GM12878 (cell line): ENCODE measurements at regions not wholly inside any gene's neighbourhood (a gene's known extent, or its start where the extent isn't known, plus 50 kb on each side); places are given as distances from the start of the nearest gene placed in this dataset.

ENCODE experiments used
- ATAC-seq: fragments of 200-7000 bp; cut with Tn5 transposase; 3 replicates; pipeline ENCODE4 v1.9.1; 2020; ENCODE audit warnings: mild to moderate bottlenecking, moderate library complexity
- BruUV-seq: library from RNA; stranded (reverse); fragments of 400-500 nt; replicated peaks from 2 replicates; lab custom pipeline; 2021; lab: Mats Ljungman, UMichigan
- CTCF ChIA-PET: fragments of 300-600 bp; sonication (Branson Sonifier 250); formaldehyde crosslinking; extraction: SDS; loops from one replicate; lab custom pipeline; 2021; ENCODE audit warnings: inconsistent platforms; lab: Yijun Ruan, JAX
- POLR2A ChIA-PET: fragments of 350-600 bp; formaldehyde crosslinking; extraction: SDS; loops from one replicate; lab custom pipeline; 2021; ENCODE audit warnings: inconsistent platforms; lab: Charles Lee
- RAD21 ChIA-PET: fragments of 300-600 bp; sonication (Branson Sonifier 250); formaldehyde crosslinking; loops from one replicate; lab custom pipeline; 2023; ENCODE audit warnings: antibody characterized with exemption; ENCODE audit not compliant: unreplicated experiment; lab: Charles Lee
- SMC1A ChIA-PET: fragments of 300-600 bp; sonication (Branson Sonifier 250); formaldehyde crosslinking; loops from one replicate; lab custom pipeline; 2023; ENCODE audit not compliant: unreplicated experiment, uncharacterized antibody; lab: Charles Lee
- DNase-seq: peaks from one replicate; pipeline ENCODE4 v3.0.0-alpha.2; 2011; ENCODE audit warnings: low read depth, low spot score
- FAIRE-seq: peaks from 3 replicates; lab custom pipeline; 2011; peaks lifted over from hg19 to GRCh38; lab: Jason Lieb, UNC
- H2AFZ ChIP-seq: 2 replicates; pipeline ENCODE4 v1.6.0; 2011; ENCODE audit warnings: low read depth, low read length, control low read depth; ENCODE audit not compliant: control insufficient read depth
- H3K27ac ChIP-seq: 2 replicates; pipeline ENCODE4 v1.5.1; 2011; ENCODE audit warnings: control low read depth; ENCODE audit not compliant: control insufficient read depth, insufficient read depth
- H3K27me3 ChIP-seq, 2 experiments: replicated peaks in 1 of 2; 2 replicates each; pipeline versions ENCODE4 v1.6.0 to v1.6.1; 2011; ENCODE audit warnings: low read length in 1 of 2; ENCODE audit not compliant: control insufficient read depth in 2 of 2, insufficient read depth in 2 of 2
- H3K36me3 ChIP-seq, 2 experiments: 2 replicates each; pipeline ENCODE4 v1.5.1; 2011; ENCODE audit warnings: low read length in 1 of 2; ENCODE audit not compliant: control insufficient read depth in 2 of 2, insufficient read depth in 2 of 2
- H3K4me1 ChIP-seq: 2 replicates; pipeline ENCODE4 v1.6.1; 2011; ENCODE audit warnings: mild to moderate bottlenecking, low read length, moderate library complexity, mixed read lengths; ENCODE audit not compliant: control insufficient read depth, insufficient read depth
- H3K4me2 ChIP-seq: 2 replicates; pipeline ENCODE4 v1.6.0; 2011; ENCODE audit warnings: control low read depth; ENCODE audit not compliant: control insufficient read depth, insufficient read depth
- H3K4me3 ChIP-seq: fragments of 200-600 bp; sonication (generic); 2 replicates; pipeline ENCODE4 v1.5.1; 2016
- H3K79me2 ChIP-seq: 2 replicates; pipeline ENCODE4 v1.6.0; 2011; ENCODE audit warnings: low read length; ENCODE audit not compliant: control insufficient read depth, insufficient read depth
- H3K9ac ChIP-seq: 2 replicates; pipeline ENCODE4 v1.8.0; 2011; ENCODE audit warnings: low read length, control low read depth, mixed read lengths; ENCODE audit not compliant: control insufficient read depth, insufficient read depth
- H3K9me3 ChIP-seq: replicated peaks from 3 replicates; pipeline ENCODE4 v1.5.1; 2011; ENCODE audit warnings: mild to moderate bottlenecking, low read length; ENCODE audit not compliant: control insufficient read depth, insufficient read depth
- H4K20me1 ChIP-seq: 2 replicates; pipeline ENCODE4 v1.6.0; 2011; ENCODE audit not compliant: control insufficient read depth, insufficient read depth
- ATF3 ChIP-seq: IDR thresholded peaks from 2 replicates; pipeline ENCODE4 v1.6.1; 2011; ENCODE audit warnings: low read depth, mild to moderate bottlenecking, low read length, moderate library complexity, borderline replicate concordance; ENCODE audit errors: extremely low read depth
- BRCA1 ChIP-seq: IDR thresholded peaks from 2 replicates; pipeline ENCODE4 v1.6.1; 2011; ENCODE audit warnings: low read depth, low read length, improper control_type of control experiment
- IRF3 ChIP-seq: fragments of 450-650 bp; IDR thresholded peaks from 2 replicates; pipeline ENCODE4 v1.6.1; 2014; ENCODE audit warnings: mild to moderate bottlenecking
- MAX ChIP-seq: IDR thresholded peaks from 2 replicates; pipeline ENCODE4 v1.6.1; 2012; ENCODE audit warnings: low read depth, low read length, improper control_type of control experiment
- MEF2B ChIP-seq: fragments of 450-650 bp; IDR thresholded peaks from 2 replicates; pipeline ENCODE4 v1.6.1; 2018; ENCODE audit warnings: mild to moderate bottlenecking, moderate library complexity; ENCODE audit not compliant: partially characterized antibody, poor library complexity, severe bottlenecking
- ZZZ3 ChIP-seq: IDR thresholded peaks from 2 replicates; pipeline ENCODE4 v1.6.1; 2011; ENCODE audit warnings: low read depth; ENCODE audit not compliant: control insufficient read depth, insufficient read length
- WGBS: methylation state at CpG from one replicate; pipeline ENCODE4 v1.1.6; 2016; ENCODE audit warnings: low lambda C conversion rate; ENCODE audit not compliant: insufficient replicate concordance, insufficient coverage; ENCODE audit errors: missing lambda C conversion rate; 5-methylcytosine and 5-hydroxymethylcytosine counted together
- in situ Hi-C: fragments of 300-500 bp; cut with MboI; formaldehyde crosslinking; loops from 9 replicates; pipeline ENCODE4 v1.14.3; 2018; ENCODE audit warnings: mixed read lengths
- intact Hi-C: fragments of 100-400 bp; cut with micrococcal nuclease; formaldehyde crosslinking; loops from one replicate; pipeline ENCODE4 v1.14.2; 2022; ENCODE audit not compliant: unreplicated experiment

GRCh38 chr2:16127958-16128357 is 187.6 kb downstream of the MYCN start:
- TF ChIP-seq ATF3 (no peak), BRCA1 (no peak), ZZZ3 (no peak), MAX (no peak), IRF3 (no peak), MEF2B (no peak)
- RAD21 ChIA-PET, result no interaction called here
- Histone ChIP-seq H3K4me1 (no peaks in the 10 kb centered on the region), H3K36me3 (no peaks in the 10 kb centered on the region), H3K27me3 (no peaks in the 10 kb centered on the region), H3K4me2 (no peak overlapping the region), H3K27ac (no peak overlapping the region), H3K4me3 (no peak overlapping the region), H3K79me2 (no peaks in the 10 kb centered on the region), H3K9me3 (no peaks in the 10 kb centered on the region), H4K20me1 (no peaks in the 10 kb centered on the region), H3K9ac (no peak overlapping the region), H2AFZ (no peak overlapping the region)
- no peak for DNase-seq
- 15% methylated on average over 8 of the region's 8 CpGs for WGBS
- no peak for ATAC-seq
- no TSS peak for BruUV-seq
- no peak for FAIRE-seq
- intact Hi-C loops, result no loop called here
- in situ Hi-C loops, result no loop called here
- POLR2A ChIA-PET, result no interaction called here
- SMC1A ChIA-PET, result no interaction called here
- CTCF ChIA-PET, result no interaction called here
